HG03558 (cell line): ENCODE measurements at regions not wholly inside any gene's neighbourhood (a gene's known extent, or its start where the extent isn't known, plus 50 kb on each side); places are given as distances from the start of the nearest gene placed in this dataset.

Source experiments
- ATAC-seq: cut with Tn5 transposase; IDR thresholded peaks from one replicate; pipeline ENCODE4 v1.9.1; 2021; ENCODE audit warnings: moderate number of reproducible peaks; ENCODE audit not compliant: unreplicated experiment; ENCODE audit errors: extremely low read depth

GRCh38 chrX:9087271-9088040 lies 53.5 kb upstream of the FAM9B start:
- no peak for ATAC-seq

GRCh38 chrX:9088896-9089295 lies 55.0 kb upstream of the FAM9B start:
- no peak for ATAC-seq

- ATAC-seq: no peak
Measured at GRCh38 chrX:9090766-9091165, 56.8 kb upstream of the FAM9B start.

GRCh38 chrX:9091258-9091657 lies 57.3 kb upstream of the FAM9B start:
- no peak for ATAC-seq

DNA sequence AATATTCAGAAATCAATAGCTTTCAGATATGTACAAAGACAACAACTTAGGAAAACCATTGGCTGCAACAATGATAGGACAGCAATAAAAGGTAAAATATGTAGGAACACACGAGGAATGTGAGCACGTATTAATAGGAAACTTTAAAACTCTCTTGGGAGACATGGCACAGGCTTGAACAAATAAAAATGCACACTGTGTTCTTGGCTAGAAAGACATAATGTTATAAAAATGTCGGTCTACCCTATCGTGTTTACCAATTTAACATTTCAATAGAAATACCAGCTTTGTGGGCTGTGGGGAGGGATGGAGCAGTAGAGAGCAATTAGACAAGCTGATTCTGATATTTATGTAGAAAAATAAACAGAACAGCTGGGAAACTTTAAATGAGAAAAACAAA lies 69.0 kb upstream of the FAM9B start:
- ATAC-seq: no peak

DNA sequence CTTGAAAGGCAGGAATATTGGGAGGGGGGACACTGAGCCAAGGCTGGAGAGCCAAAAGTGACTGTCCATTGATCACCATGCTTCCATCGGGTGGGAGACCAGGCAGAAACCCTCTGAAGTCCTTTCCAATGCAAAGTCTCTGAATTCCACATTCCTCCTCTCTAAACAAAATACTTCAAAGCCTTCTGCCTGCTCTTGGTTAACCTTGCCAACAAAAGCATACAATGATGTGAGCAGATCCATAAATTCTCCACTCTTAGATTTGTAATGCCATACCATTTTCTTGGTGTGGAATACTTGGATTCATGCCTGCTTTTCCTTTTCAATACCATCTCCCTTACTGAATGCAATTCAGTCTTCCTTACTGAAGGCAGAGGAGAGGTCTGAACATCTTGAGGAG lies 74.1 kb upstream of the FAM9B start:
- ATAC-seq: no peak

- no peak for ATAC-seq
Measured at GRCh38 chrX:9110808-9111207, 76.9 kb upstream of the FAM9B start.

DNA sequence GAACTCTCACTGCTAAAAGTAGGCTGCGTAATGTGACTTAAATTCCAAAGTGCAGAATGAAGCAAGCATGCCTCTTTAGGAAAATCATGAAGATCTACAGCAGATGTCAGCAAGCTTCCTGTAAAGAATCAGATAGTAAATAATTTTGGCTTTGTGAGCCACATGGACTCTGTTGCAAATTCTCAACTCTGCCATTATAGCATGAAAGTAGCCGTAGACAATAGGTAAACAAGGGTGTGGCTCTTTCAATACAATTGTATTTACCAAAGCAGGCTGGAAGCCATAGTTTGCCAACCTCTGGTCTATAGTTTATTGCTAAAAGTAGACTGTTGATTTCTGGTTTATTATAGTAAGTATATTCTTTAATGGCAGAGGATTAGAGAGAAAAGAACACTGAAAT lies 80.3 kb upstream of the FAM9B start:
- no peak for ATAC-seq

- no peak for ATAC-seq
Measured at GRCh38 chrX:9117851-9118250, 83.9 kb upstream of the FAM9B start.

DNA sequence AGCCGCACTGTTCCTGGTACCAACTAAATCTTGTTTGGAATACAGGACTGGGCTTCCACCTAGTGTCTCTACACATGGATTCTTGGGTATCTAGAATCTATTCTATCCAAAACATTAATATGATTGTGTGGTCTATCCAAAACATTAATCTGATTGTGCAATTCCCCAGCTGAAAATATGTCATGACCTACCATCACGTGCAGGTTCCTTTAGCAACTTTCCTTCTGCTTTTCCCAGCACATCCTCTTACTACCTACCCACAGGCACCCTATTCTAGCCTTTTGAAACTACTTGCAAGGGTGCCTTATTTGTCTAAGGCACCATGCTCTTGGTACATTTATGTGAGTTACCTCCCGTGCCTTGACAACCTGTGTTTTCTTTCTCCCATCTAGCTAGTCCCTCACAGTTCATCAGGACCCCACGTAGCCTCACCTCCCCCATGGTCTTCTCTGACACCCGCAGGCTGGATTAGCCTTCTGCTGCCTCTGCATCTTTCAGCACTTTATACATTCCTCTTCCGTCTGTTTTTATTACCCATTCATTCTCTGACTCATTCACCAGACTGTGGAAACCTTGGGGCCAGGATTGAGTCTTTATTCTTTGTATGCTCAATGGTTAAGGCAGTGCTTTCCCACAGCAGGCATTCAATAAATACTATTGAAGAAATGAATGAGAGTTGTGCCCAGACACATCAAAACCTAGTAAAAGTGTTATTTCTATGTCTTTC lies 88.8 kb upstream of the FAM9B start:
- no peak for ATAC-seq

- ATAC-seq: no peak
Measured at GRCh38 chrX:9127986-9128385, 94.1 kb upstream of the FAM9B start.

DNA sequence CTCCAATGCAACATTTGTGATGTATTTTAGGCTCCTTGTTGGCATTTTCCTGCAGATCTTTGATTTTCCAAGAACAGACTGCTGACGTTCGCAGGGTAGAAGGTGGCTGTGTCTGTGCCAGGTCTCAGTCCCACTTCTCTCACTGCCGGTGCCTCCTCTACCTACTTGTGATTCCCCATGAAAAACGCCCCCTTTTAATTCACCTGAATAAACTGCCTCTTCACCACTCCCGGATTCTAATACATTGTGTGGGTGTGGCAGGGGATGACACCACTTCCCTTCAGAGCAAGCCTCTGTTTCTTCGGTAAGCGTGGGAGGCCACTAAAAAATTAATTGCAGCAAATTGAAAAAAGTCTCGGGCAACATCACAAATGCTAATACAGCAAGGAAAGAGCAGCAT lies 96.1 kb upstream of the FAM9B start:
- no peak for ATAC-seq

DNA sequence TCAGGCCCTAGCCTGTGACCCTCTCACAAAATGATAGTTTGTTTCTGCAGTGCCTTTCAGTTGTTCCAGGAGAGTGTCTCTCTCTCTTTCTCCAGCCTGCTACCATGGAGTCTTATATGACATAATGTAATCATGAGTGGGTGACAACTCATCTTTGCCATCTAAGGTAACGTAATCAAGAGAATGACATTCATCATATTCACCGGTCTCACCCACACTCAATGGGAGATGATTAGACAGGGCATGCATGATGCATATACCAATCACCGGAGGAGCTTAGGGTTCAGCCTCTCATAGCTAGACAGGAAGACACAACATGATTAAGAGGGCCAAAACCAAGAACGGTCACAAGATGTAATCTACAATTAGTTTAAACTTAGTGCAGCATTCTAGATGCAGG lies 97.1 kb upstream of the FAM9B start:
- ATAC-seq: no peak

GRCh38 chrX:9132036-9132638 lies 98.2 kb upstream of the FAM9B start:
- ATAC-seq: no peak

GRCh38 chrX:9133426-9133825 lies 99.5 kb upstream of the FAM9B start:
- no peak for ATAC-seq

DNA sequence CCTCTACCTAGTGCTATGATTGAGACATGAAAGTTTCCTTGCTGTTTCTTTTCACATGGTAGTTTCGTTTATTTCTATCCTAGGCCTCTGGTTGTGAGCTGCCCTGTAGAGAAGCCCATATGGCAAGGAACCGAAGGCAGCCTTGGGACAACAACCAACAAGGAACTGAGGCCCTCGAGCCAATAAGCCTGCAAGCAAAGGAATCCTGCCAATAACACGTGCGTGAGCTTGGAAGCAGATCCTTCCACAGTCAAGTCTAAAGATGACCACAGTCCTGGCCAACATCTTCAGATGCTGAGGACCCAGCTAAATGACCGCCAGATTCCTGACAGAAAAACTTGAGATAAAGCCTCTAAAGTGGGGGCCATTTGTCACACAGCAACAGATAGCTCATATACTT lies 100.4 kb upstream of the FAM9B start:
- no peak for ATAC-seq

- no peak for ATAC-seq
Measured at GRCh38 chrX:9135901-9136510, 102.1 kb upstream of the FAM9B start.

GRCh38 chrX:9137152-9137551 lies 103.2 kb upstream of the FAM9B start:
- ATAC-seq: no peak

DNA sequence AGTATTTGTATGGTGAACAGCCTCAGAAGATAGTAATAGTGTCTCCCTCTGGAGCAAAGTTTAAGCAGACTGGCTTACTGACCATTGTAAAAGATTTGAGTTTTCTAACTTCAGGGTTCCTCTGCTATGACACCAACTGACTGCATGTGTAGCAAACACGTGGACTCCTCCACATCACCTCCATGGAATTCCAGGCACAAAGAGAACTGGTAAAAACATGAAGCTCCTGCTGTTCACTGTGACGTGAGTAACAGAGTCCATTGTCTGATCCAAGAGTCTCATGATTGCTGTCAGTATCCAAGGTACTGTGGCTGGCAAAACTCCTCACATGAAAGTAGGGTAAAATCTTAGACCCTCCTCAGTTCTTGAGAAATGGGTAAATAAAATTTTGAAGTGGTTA lies 107.6 kb upstream of the FAM9B start:
- ATAC-seq: no peak

GRCh38 chrX:9144701-9145241 lies 110.8 kb upstream of the FAM9B start:
- ATAC-seq: no peak

DNA sequence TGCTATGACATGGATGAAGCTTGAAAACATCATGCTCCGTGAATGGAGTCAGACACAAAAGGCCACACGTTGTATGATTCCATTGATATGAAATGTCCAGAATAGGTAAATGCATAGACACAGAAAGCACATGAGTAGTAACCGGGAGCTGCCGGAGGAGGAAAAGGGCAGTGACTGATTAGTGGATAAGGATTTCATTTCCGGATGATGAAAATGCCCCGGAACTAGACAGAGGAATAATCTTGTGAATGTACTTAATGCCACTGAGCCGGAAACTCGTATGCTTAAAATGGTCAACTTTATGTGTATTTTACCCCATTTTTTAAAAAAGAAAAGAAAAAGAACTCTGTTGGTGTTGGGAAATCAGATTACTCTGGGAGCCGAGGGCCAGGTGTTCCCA lies 112.7 kb upstream of the FAM9B start:
- no peak for ATAC-seq
